ENCODE measurements at regions not wholly inside any gene's neighbourhood (a gene's known extent, or its start where the extent isn't known, plus 50 kb on each side); places are given as distances from the start of the nearest gene placed in this dataset.
"Not testable (repeated sequence)": the region's sequence is repeated elsewhere in the genome, so short reads cannot be mapped to it uniquely, and the experiment has no call there.

- Histone ChIP-seq H3K27me3 (no peaks in the 10 kb centered on the region), H3K36me3 (ENCODE audit: low read depth, missing control alignments) (no peaks in the 10 kb centered on the region), H3K4me3 (no peak overlapping the region), H3K27ac (no peak overlapping the region), H3K4me1 (no peaks in the 10 kb centered on the region), H3K9me3 (no peaks in the 10 kb centered on the region)
- intact Hi-C loops (cut with DNase I; ENCODE audit: low total_unique reads), result no loop called here
- TF ChIP-seq POLR2A (IDR thresholded peaks at IDR 0.05) (no peak), CTCF (IDR thresholded peaks at IDR 0.05) (no peak)
- no peak for DNase-seq
- 0 to 44% methylated on average over 1 of the region's 1 CpG for WGBS, 2 donors
Measured at GRCh38 chr10:118827053-118827452, 72.3 kb upstream of the CACUL1 start.

GRCh38 chr10:118827466-118828155 lies 72.8 kb upstream of the CACUL1 start:
- H3K27me3 ChIP-seq, result no peaks in the 10 kb centered on the region
- no peak for TF ChIP-seq POLR2A (IDR thresholded peaks at IDR 0.05)
- TF ChIP-seq CTCF (IDR thresholded peaks at IDR 0.05), result peak in 2 of 3 experiments; percentile 6 to 17
- no peaks in the 10 kb centered on the region for H3K36me3 ChIP-seq (ENCODE audit: low read depth, missing control alignments)
- H3K9me3 ChIP-seq, result no peaks in the 10 kb centered on the region
- no peak overlapping the region for H3K4me3 ChIP-seq
- H3K4me1 ChIP-seq, result no peaks in the 10 kb centered on the region
- WGBS, 2 donors, result 87 to 92% methylated on average over 7 of the region's 7 CpGs
- no peak for DNase-seq
- intact Hi-C loops (cut with DNase I; ENCODE audit: low total_unique reads), result no loop called here
- no peak overlapping the region for H3K27ac ChIP-seq

- Histone ChIP-seq H3K9me3 (no peaks in the 10 kb centered on the region), H3K27me3 (no peaks in the 10 kb centered on the region), H3K27ac (no peak overlapping the region), H3K4me1 (no peaks in the 10 kb centered on the region), H3K36me3 (ENCODE audit: low read depth, missing control alignments) (no peaks in the 10 kb centered on the region), H3K4me3 (no peak overlapping the region)
- WGBS, 2 donors, result 62 to 64% methylated on average over 7 of the region's 7 CpGs
- TF ChIP-seq CTCF (IDR thresholded peaks at IDR 0.05) (no peak), POLR2A (IDR thresholded peaks at IDR 0.05) (no peak)
- intact Hi-C loops (cut with DNase I; ENCODE audit: low total_unique reads), result no loop called here
- DNase-seq, result peak; percentile 34
Measured at GRCh38 chr10:118832241-118832651, 77.5 kb upstream of the CACUL1 start.

GRCh38 chr10:118834370-118834769 lies 79.6 kb upstream of the CACUL1 start:
- intact Hi-C loops (cut with DNase I; ENCODE audit: low total_unique reads); H3K4me1 ChIP-seq; H3K36me3 ChIP-seq (ENCODE audit: low read depth, missing control alignments); H3K27ac ChIP-seq; H3K9me3 ChIP-seq; H3K27me3 ChIP-seq; H3K4me3 ChIP-seq; DNase-seq: not testable (repeated sequence)
- WGBS, 2 donors, result 68 to 92% methylated on average over 4 to 5 of the region's 5 CpGs

- Histone ChIP-seq H3K36me3 (ENCODE audit: low read depth, missing control alignments) (no peaks in the 10 kb centered on the region), H3K27me3 (no peaks in the 10 kb centered on the region), H3K4me3 (no peak overlapping the region), H3K4me1 (no peaks in the 10 kb centered on the region), H3K27ac (no peak overlapping the region), H3K9me3 (no peaks in the 10 kb centered on the region)
- DNase-seq, result no peak
- 70 to 71% methylated on average over 3 of the region's 3 CpGs for WGBS, 2 donors
- TF ChIP-seq POLR2A (IDR thresholded peaks at IDR 0.05) (no peak), CTCF (IDR thresholded peaks at IDR 0.05) (no peak)
- intact Hi-C loops (cut with DNase I; ENCODE audit: low total_unique reads), result no loop called here
Measured at GRCh38 chr10:118835682-118836326, 81.0 kb upstream of the CACUL1 start.

Data from testis (tissue), 2 donors.